Non-pigmented ciliary epithelial cell (primary cell): ENCODE measurements at regions not wholly inside any gene's neighbourhood (a gene's known extent, or its start where the extent isn't known, plus 50 kb on each side); places are given as distances from the start of the nearest gene placed in this dataset.

Source experiments
- DNase-seq: peaks from one replicate; pipeline ENCODE4 v3.0.0-alpha.2; 2010; ENCODE audit warnings: low read depth

- DNase-seq, result no peak
Observed at GRCh38 chr2:189369566-189369965, 71.7 kb upstream of the WDR75 start.

- DNase-seq, result no peak
Observed at GRCh38 chr2:189370719-189371118, 70.6 kb upstream of the WDR75 start.

- DNase-seq, result no peak
Observed at GRCh38 chr2:189372688-189373257, 68.5 kb upstream of the WDR75 start.

- no peak for DNase-seq
Observed at GRCh38 chr2:189374481-189374880, 66.8 kb upstream of the WDR75 start.

- DNase-seq, result no peak
Observed at GRCh38 chr2:189375842-189376241, 65.4 kb upstream of the WDR75 start.

- no peak for DNase-seq
Observed at GRCh38 chr2:189379287-189379630, 62.0 kb upstream of the WDR75 start.

GRCh38 chr2:189379731-189380261, 61.5 kb upstream of the WDR75 start:
- DNase-seq, result no peak

GRCh38 chr2:189382668-189383067, 58.6 kb upstream of the WDR75 start:
- no peak for DNase-seq

GRCh38 chr2:189386741-189387140, 54.5 kb upstream of the WDR75 start:
- DNase-seq, result no peak

- no peak for DNase-seq
Observed at GRCh38 chr2:189391201-189391600, 50.1 kb upstream of the WDR75 start.
